ENCODE measurements at regions not wholly inside any gene's neighbourhood (a gene's known extent, or its start where the extent isn't known, plus 50 kb on each side); places are given as distances from the start of the nearest gene placed in this dataset.

DNA sequence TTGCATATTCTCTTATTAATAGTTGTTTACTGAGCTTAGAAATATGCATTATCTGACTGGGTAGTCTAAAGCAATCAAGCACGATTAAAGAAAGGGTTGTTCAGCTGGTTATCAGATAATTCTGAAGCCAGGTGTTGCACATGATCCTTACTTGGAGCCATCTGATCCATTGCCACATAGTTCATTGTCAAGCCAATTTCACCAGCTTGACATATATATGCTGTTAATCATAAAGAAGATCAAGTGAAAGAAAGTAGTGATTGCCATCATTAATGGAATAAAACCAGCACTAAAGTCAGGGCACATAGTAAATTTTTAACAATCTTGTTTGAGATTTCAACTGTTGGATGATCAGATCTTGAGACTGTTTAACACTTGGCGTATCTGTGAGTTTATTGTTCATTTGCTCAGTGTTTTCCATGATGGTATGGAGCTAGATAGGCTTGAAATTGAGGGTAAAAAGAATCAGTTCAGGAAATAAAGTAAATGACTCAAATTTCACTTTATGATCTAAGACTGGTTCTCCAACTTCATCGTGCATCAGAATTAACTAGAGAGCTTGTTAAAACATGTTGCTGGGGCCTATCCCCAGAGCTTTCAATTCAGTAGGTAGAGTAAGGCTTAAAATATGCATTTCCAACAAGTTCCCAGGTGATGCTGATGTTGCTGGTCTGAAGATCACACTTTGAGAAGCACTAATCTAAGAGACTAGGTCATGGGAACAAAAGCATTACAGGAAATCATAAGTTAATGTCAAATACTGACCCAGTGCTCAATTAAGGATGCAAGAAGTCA, 539.6 kb downstream of the SATB2 start:
- TF ChIP-seq EP300 (IDR thresholded peaks at IDR 0.05) (no peak), POLR2AphosphoS5 (IDR thresholded peaks at IDR 0.05) (no peak)
- TF ChIP-seq, protein P1, sequence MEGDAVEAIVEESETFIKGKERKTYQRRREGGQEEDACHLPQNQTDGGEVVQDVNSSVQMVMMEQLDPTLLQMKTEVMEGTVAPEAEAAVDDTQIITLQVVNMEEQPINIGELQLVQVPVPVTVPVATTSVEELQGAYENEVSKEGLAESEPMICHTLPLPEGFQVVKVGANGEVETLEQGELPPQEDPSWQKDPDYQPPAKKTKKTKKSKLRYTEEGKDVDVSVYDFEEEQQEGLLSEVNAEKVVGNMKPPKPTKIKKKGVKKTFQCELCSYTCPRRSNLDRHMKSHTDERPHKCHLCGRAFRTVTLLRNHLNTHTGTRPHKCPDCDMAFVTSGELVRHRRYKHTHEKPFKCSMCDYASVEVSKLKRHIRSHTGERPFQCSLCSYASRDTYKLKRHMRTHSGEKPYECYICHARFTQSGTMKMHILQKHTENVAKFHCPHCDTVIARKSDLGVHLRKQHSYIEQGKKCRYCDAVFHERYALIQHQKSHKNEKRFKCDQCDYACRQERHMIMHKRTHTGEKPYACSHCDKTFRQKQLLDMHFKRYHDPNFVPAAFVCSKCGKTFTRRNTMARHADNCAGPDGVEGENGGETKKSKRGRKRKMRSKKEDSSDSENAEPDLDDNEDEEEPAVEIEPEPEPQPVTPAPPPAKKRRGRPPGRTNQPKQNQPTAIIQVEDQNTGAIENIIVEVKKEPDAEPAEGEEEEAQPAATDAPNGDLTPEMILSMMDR (IDR thresholded peaks at IDR 0.05): no peak

Measured in sigmoid colon (tissue), 4 donors.